A549 (cell line): ENCODE measurements at regions not wholly inside any gene's neighbourhood (a gene's known extent, or its start where the extent isn't known, plus 50 kb on each side); places are given as distances from the start of the nearest gene placed in this dataset.

Experiments
- ATAC-seq, 2 experiments: fragments of 200-7000 bp in 1 of 2; fragments of >200 bp in 1 of 2; cut with Nextera tagmentation in 1 of 2; cut with Tn5 transposase in 1 of 2; 3 replicates each; pipeline versions ENCODE4 v1.8.0 to v1.9.1; 2018 to 2020; ENCODE audit warnings: mild to moderate bottlenecking in 1 of 2, moderate library complexity in 1 of 2
- CTCF ChIA-PET: fragments of 300-600 bp; sonication (Branson Sonifier 250); formaldehyde crosslinking; extraction: SDS; loops from one replicate; lab custom pipeline; 2021; ENCODE audit warnings: antibody characterized with exemption, inconsistent platforms; lab: Yijun Ruan, JAX
- POLR2A ChIA-PET: fragments of 350-600 bp; formaldehyde crosslinking; extraction: SDS; loops from one replicate; lab custom pipeline; 2021; ENCODE audit warnings: antibody characterized with exemption, inconsistent platforms; lab: Yijun Ruan, JAX
- DNase-seq, 2 experiments: peaks; one replicate each; pipeline versions ENCODE4 v3.0.0 to v3.0.0-alpha.2; 2011 to 2016; ENCODE audit warnings: low read depth in 1 of 2, low spot score in 1 of 2
- FAIRE-seq: peaks from 2 replicates; lab custom pipeline; 2011; peaks lifted over from hg19 to GRCh38; lab: Jason Lieb, UNC
- H3K27ac ChIP-seq, 2 experiments: fragments of >200 bp; sonication (Bioruptor Twin); formaldehyde crosslinking; 3 replicates each; pipeline ENCODE4 v1.5.1; 2016 to 2017
- H3K4me1 ChIP-seq: fragments of >200 bp; sonication (Bioruptor Twin); formaldehyde crosslinking; 3 replicates; pipeline ENCODE4 v1.6.1; 2016
- H3K4me2 ChIP-seq: fragments of >200 bp; sonication (Bioruptor Twin); formaldehyde crosslinking; 3 replicates; pipeline ENCODE4 v1.6.1; 2016
- H3K4me3 ChIP-seq: fragments of >200 bp; sonication (Bioruptor Twin); formaldehyde crosslinking; 3 replicates; pipeline ENCODE4 v1.5.1; 2016
- H3K9me3 ChIP-seq: fragments of >200 bp; sonication (Bioruptor Twin); formaldehyde crosslinking; 3 replicates; pipeline ENCODE4 v1.6.1; 2016
- CBX8 ChIP-seq: fragments of 200-600 bp; sonication (generic); IDR thresholded peaks from 2 replicates; pipeline ENCODE4 v1.6.1; 2016
- CHD4 ChIP-seq: fragments of 200-600 bp; sonication (generic); IDR thresholded peaks from 2 replicates; pipeline ENCODE4 v1.6.1; 2016; ENCODE audit warnings: antibody characterized with exemption, mild to moderate bottlenecking, borderline replicate concordance
- EHF ChIP-seq: fragments of 250-450 bp; sonication (Bioruptor Pico); IDR thresholded peaks from 2 replicates; pipeline ENCODE4 v1.5.0; 2020; ENCODE audit warnings: mild to moderate bottlenecking
- EHMT2 ChIP-seq: fragments of 200-600 bp; sonication (generic); IDR thresholded peaks from 2 replicates; pipeline ENCODE4 v1.6.1; 2016; ENCODE audit warnings: antibody characterized with exemption, low read depth, mild to moderate bottlenecking, moderate library complexity
- FOXS1 ChIP-seq: fragments of 250-450 bp; sonication (Bioruptor Pico); IDR thresholded peaks from 2 replicates; pipeline ENCODE4 v1.5.0; 2020; ENCODE audit warnings: mild to moderate bottlenecking, moderate library complexity
- HOXA7 ChIP-seq: fragments of 250-450 bp; sonication (Bioruptor Pico); IDR thresholded peaks from 2 replicates; pipeline ENCODE4 v1.5.0; 2020; ENCODE audit warnings: mild to moderate bottlenecking, moderate library complexity
- HOXB13 ChIP-seq: fragments of 250-450 bp; sonication (Bioruptor Pico); IDR thresholded peaks from 2 replicates; pipeline ENCODE4 v1.5.0; 2020; ENCODE audit warnings: low read depth, mild to moderate bottlenecking, moderate library complexity
- HOXB5 ChIP-seq: fragments of 250-450 bp; sonication (Bioruptor Pico); IDR thresholded peaks from 2 replicates; pipeline ENCODE4 v1.5.0; 2020; ENCODE audit warnings: mild to moderate bottlenecking, moderate library complexity
- JUNB ChIP-seq: fragments of >200 bp; sonication (Bioruptor Twin); formaldehyde crosslinking; IDR thresholded peaks from 2 replicates; pipeline ENCODE4 v1.6.1; 2016
- KDM1A ChIP-seq: fragments of 200-600 bp; sonication (generic); IDR thresholded peaks from 2 replicates; pipeline ENCODE4 v1.6.1; 2016; ENCODE audit warnings: low read depth, mild to moderate bottlenecking
- KDM5A ChIP-seq: fragments of 200-600 bp; sonication (generic); IDR thresholded peaks from 2 replicates; pipeline ENCODE4 v1.6.1; 2016; ENCODE audit warnings: antibody characterized with exemption, mild to moderate bottlenecking
- MAFK ChIP-seq: fragments of 450-650 bp; IDR thresholded peaks from 2 replicates; pipeline ENCODE4 v1.6.1; 2014; ENCODE audit not compliant: partially characterized antibody
- NFE2L2 ChIP-seq: fragments of 150-350 bp; conservative IDR thresholded peaks from 2 replicates; pipeline ENCODE4 v1.6.1; 2014; ENCODE audit warnings: low read length
- NR3C1 ChIP-seq: fragments of >200 bp; sonication (Bioruptor Twin); formaldehyde crosslinking; IDR thresholded peaks from 3 replicates; pipeline ENCODE4 v1.6.1; 2017
- PHF8 ChIP-seq: fragments of 200-600 bp; sonication (generic); IDR thresholded peaks from 2 replicates; pipeline ENCODE4 v1.6.1; 2016; ENCODE audit warnings: low read depth, mild to moderate bottlenecking, antibody characterized with exemption, moderate library complexity, borderline replicate concordance
- RARB ChIP-seq: fragments of 250-450 bp; sonication (Bioruptor Pico); IDR thresholded peaks from 2 replicates; pipeline ENCODE4 v1.8.0; 2021; ENCODE audit warnings: mild to moderate bottlenecking, moderate library complexity
- RNF2 ChIP-seq: fragments of 200-600 bp; sonication (generic); IDR thresholded peaks from 2 replicates; pipeline ENCODE4 v1.6.1; 2016; ENCODE audit warnings: low read depth, mild to moderate bottlenecking, antibody characterized with exemption, moderate library complexity, borderline replicate concordance
- TP53 ChIP-seq: fragments of 250-450 bp; sonication (Bioruptor Pico); IDR thresholded peaks from 2 replicates; pipeline ENCODE4 v1.5.0; 2021; ENCODE audit warnings: mild to moderate bottlenecking, moderate library complexity
- ZFP36 ChIP-seq: fragments of 450-650 bp; IDR thresholded peaks from 2 replicates; pipeline ENCODE4 v1.6.1; 2014; ENCODE audit warnings: borderline replicate concordance; ENCODE audit not compliant: partially characterized antibody
- ZSCAN20 ChIP-seq: fragments of 250-450 bp; sonication (Bioruptor Pico); IDR thresholded peaks from 2 replicates; pipeline ENCODE4 v1.8.0; 2022; ENCODE audit warnings: mild to moderate bottlenecking, moderate library complexity
- WGBS: methylation state at CpG from one replicate; pipeline ENCODE4 v1.1.6; 2017; ENCODE audit errors: missing lambda C conversion rate; 5-methylcytosine and 5-hydroxymethylcytosine counted together
- TF ChIP-seq, protein P1 (sequence below): fragments of 250-450 bp; sonication (Bioruptor Pico); IDR thresholded peaks from 2 replicates; pipeline ENCODE4 v1.5.0; 2020; ENCODE audit warnings: low read depth, mild to moderate bottlenecking, moderate library complexity
- TF ChIP-seq, protein P2 (sequence below): fragments of >200 bp; sonication (Bioruptor Twin); formaldehyde crosslinking; IDR thresholded peaks from 3 replicates; pipeline ENCODE4 v1.5.1; 2016
- TF ChIP-seq, protein P3 (sequence below): IDR thresholded peaks from 2 replicates; pipeline ENCODE4 v1.6.1; 2012
- TF ChIP-seq, protein P4 (sequence below): IDR thresholded peaks from 2 replicates; pipeline ENCODE4 v1.6.1; 2012; ENCODE audit warnings: low read depth, borderline replicate concordance
- TF ChIP-seq, protein P5 (sequence below): fragments of >200 bp; sonication (Bioruptor Twin); formaldehyde crosslinking; IDR thresholded peaks from 3 replicates; pipeline ENCODE4 v1.6.1; 2016
- TF ChIP-seq, protein P6 (sequence below): fragments of 250-450 bp; sonication (Bioruptor Pico); IDR thresholded peaks from 2 replicates; pipeline ENCODE4 v1.5.0; 2021; ENCODE audit warnings: mild to moderate bottlenecking, moderate library complexity, borderline replicate concordance

DNA sequence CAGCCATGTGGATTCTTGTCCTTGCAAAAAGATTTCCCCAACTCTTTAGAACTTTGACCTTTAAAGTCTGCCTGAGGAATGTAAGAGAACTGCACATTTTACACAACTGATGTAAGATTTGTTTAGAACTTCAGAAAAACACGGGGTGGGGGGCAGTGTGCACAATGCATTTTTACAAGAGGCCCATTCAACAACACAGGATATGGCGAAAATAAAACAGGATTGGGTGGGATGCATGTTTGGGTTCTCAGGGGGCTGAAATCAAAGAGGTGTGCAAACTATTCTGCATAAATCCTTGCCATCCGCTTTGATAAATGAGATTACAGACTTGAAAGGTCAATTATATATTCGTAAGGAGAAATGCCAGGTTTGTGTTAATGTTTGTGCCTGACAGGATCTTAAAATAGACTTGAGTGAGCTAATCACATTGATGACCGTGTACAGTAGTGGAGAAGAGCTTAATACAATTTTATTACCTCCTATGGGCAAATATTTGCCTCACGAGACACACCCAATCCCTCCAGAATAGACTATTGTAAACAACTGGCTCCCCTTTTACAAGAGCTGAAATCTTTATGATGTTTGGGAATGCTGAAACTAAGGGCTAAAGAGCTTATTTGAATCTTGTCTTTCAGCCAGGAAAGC, 184.1 kb upstream of the LEF1 start:
- H3K9me3 ChIP-seq: no peaks in the 10 kb centered on the region
- POLR2A ChIA-PET: no interaction called here
- no peak for FAIRE-seq
- no peak overlapping the region for H3K4me3 ChIP-seq
- no peak for ATAC-seq
- no peak overlapping the region for H3K4me2 ChIP-seq
- H3K4me1 ChIP-seq: no peaks in the 10 kb centered on the region
- TF ChIP-seq, protein P1, sequence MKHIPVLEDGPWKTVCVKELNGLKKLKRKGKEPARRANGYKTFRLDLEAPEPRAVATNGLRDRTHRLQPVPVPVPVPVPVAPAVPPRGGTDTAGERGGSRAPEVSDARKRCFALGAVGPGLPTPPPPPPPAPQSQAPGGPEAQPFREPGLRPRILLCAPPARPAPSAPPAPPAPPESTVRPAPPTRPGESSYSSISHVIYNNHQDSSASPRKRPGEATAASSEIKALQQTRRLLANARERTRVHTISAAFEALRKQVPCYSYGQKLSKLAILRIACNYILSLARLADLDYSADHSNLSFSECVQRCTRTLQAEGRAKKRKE (CRISPR knock-in tag): no peak
- TF ChIP-seq, protein P2, sequence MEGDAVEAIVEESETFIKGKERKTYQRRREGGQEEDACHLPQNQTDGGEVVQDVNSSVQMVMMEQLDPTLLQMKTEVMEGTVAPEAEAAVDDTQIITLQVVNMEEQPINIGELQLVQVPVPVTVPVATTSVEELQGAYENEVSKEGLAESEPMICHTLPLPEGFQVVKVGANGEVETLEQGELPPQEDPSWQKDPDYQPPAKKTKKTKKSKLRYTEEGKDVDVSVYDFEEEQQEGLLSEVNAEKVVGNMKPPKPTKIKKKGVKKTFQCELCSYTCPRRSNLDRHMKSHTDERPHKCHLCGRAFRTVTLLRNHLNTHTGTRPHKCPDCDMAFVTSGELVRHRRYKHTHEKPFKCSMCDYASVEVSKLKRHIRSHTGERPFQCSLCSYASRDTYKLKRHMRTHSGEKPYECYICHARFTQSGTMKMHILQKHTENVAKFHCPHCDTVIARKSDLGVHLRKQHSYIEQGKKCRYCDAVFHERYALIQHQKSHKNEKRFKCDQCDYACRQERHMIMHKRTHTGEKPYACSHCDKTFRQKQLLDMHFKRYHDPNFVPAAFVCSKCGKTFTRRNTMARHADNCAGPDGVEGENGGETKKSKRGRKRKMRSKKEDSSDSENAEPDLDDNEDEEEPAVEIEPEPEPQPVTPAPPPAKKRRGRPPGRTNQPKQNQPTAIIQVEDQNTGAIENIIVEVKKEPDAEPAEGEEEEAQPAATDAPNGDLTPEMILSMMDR: no peak
- TF ChIP-seq PHF8 (no peak), FOXS1 (CRISPR knock-in tag) (no peak), EHMT2 (no peak), TP53 (CRISPR knock-in tag) (no peak), HOXB5 (CRISPR knock-in tag) (no peak), NR3C1 (no peak), KDM5A (no peak), CBX8 (no peak), ZSCAN20 (no peak), RNF2 (no peak), HOXB13 (CRISPR knock-in tag) (no peak)
- TF ChIP-seq, protein P3, sequence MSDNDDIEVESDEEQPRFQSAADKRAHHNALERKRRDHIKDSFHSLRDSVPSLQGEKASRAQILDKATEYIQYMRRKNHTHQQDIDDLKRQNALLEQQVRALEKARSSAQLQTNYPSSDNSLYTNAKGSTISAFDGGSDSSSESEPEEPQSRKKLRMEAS: no peak
- TF ChIP-seq, protein P4, sequence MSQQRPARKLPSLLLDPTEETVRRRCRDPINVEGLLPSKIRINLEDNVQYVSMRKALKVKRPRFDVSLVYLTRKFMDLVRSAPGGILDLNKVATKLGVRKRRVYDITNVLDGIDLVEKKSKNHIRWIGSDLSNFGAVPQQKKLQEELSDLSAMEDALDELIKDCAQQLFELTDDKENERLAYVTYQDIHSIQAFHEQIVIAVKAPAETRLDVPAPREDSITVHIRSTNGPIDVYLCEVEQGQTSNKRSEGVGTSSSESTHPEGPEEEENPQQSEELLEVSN: no peak
- TF ChIP-seq, protein P5, sequence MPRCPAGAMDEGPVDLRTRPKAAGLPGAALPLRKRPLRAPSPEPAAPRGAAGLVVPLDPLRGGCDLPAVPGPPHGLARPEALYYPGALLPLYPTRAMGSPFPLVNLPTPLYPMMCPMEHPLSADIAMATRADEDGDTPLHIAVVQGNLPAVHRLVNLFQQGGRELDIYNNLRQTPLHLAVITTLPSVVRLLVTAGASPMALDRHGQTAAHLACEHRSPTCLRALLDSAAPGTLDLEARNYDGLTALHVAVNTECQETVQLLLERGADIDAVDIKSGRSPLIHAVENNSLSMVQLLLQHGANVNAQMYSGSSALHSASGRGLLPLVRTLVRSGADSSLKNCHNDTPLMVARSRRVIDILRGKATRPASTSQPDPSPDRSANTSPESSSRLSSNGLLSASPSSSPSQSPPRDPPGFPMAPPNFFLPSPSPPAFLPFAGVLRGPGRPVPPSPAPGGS: no peak
- TF ChIP-seq, protein P6, sequence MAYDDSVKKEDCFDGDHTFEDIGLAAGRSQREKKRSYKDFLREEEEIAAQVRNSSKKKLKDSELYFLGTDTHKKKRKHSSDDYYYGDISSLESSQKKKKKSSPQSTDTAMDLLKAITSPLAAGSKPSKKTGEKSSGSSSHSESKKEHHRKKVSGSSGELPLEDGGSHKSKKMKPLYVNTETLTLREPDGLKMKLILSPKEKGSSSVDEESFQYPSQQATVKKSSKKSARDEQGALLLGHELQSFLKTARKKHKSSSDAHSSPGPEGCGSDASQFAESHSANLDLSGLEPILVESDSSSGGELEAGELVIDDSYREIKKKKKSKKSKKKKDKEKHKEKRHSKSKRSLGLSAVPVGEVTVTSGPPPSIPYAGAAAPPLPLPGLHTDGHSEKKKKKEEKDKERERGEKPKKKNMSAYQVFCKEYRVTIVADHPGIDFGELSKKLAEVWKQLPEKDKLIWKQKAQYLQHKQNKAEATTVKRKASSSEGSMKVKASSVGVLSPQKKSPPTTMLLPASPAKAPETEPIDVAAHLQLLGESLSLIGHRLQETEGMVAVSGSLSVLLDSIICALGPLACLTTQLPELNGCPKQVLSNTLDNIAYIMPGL: no peak
- TF ChIP-seq, all 56 proteins: peak for 0
- CTCF ChIA-PET: no interaction called here
- DNase-seq: no peak
- H3K27ac ChIP-seq: no peak overlapping the region
- 14% methylated on average over 6 of the region's 6 CpGs for WGBS

DNA sequence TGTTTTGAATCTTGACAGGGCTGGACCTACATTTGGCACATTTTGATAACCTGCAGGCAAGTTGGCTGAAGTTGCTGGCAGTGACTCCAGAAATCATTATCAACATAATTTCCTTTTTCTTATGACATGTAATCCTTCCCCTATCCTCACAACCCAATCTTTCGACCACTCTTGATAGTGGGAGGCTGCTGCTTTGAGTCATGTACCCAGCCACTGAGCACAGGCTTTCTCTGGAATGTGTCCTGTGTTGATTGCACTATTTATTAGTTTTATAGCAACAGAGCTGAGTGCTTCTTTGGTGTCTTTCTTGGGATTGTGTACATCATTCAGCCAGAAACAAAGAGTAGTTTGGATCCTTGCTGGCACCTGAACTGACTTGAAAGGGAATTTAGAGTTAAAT, 183.1 kb upstream of the LEF1 start:
- no peak overlapping the region for H3K4me2 ChIP-seq
- no peaks in the 10 kb centered on the region for H3K4me1 ChIP-seq
- DNase-seq (no peak), ATAC-seq (no peak), FAIRE-seq (no peak)
- no peak overlapping the region for H3K27ac ChIP-seq
- no peak overlapping the region for H3K4me3 ChIP-seq
- WGBS: 4% methylated on average over 1 of the region's 1 CpG
- POLR2A ChIA-PET: no interaction called here
- TF ChIP-seq HOXA7 (no peak), KDM5A (no peak), ZFP36 (no peak), HOXB5 (CRISPR knock-in tag) (no peak), MAFK (no peak), EHF (CRISPR knock-in tag) (no peak), EHMT2 (no peak), JUNB (no peak), NFE2L2 (no peak), CBX8 (no peak), CHD4 (no peak), RARB (no peak), KDM1A (no peak)
- TF ChIP-seq, protein P5: no peak
- H3K9me3 ChIP-seq: no peaks in the 10 kb centered on the region
- CTCF ChIA-PET: no interaction called here
